Osteoblast (primary cell): ENCODE measurements at regions not wholly inside any gene's neighbourhood (a gene's known extent, or its start where the extent isn't known, plus 50 kb on each side); places are given as distances from the start of the nearest gene placed in this dataset.

Source experiments
- DNase-seq: peaks from one replicate; pipeline ENCODE4 v3.0.0; 2011; ENCODE audit warnings: low spot score, mixed read lengths; ENCODE audit not compliant: insufficient read length; ENCODE audit errors: missing footprints
- H2AFZ ChIP-seq: 2 replicates; pipeline ENCODE4 v1.6.0; 2011; ENCODE audit warnings: mild to moderate bottlenecking, low read length
- H3K27ac ChIP-seq: 2 replicates; pipeline ENCODE4 v1.5.1; 2011; ENCODE audit warnings: mild to moderate bottlenecking, low read depth, low read length, moderate library complexity
- H3K27me3 ChIP-seq: 2 replicates; pipeline ENCODE4 v1.6.0; 2012; ENCODE audit warnings: mild to moderate bottlenecking, control low read depth, inconsistent platforms, low read length, moderate library complexity; ENCODE audit not compliant: insufficient read depth
- H3K36me3 ChIP-seq: 2 replicates; pipeline ENCODE4 v1.5.1; 2011; ENCODE audit warnings: mild to moderate bottlenecking, low read length, control low read depth, moderate library complexity; ENCODE audit not compliant: insufficient read depth
- H3K4me1 ChIP-seq: 2 replicates; pipeline ENCODE4 v1.5.1; 2011; ENCODE audit warnings: mild to moderate bottlenecking, low read length, control low read depth, moderate library complexity; ENCODE audit not compliant: insufficient read depth
- H3K4me2 ChIP-seq: 2 replicates; pipeline ENCODE4 v1.6.0; 2011; ENCODE audit warnings: mild to moderate bottlenecking, low read length; ENCODE audit not compliant: insufficient read depth
- H3K4me3 ChIP-seq: fragments of 200-600 bp; sonication (generic); 3 replicates; pipeline ENCODE4 v1.5.1; 2012; ENCODE audit warnings: mild to moderate bottlenecking, low read length, inconsistent platforms; ENCODE audit not compliant: insufficient read depth
- H3K79me2 ChIP-seq: 2 replicates; pipeline ENCODE4 v1.6.0; 2012; ENCODE audit warnings: mild to moderate bottlenecking, low read length, control low read depth, inconsistent platforms; ENCODE audit not compliant: insufficient read depth
- H3K9me3 ChIP-seq: 2 replicates; pipeline ENCODE4 v1.5.1; 2011; ENCODE audit warnings: low read depth, low read length, control low read depth
- H4K20me1 ChIP-seq: 2 replicates; pipeline ENCODE4 v1.6.0; 2012; ENCODE audit warnings: mild to moderate bottlenecking, low read length, control low read depth; ENCODE audit not compliant: insufficient read depth
- CTCF ChIP-seq: IDR thresholded peaks from 2 replicates; pipeline ENCODE4 v1.5.1; 2011; ENCODE audit warnings: mild to moderate bottlenecking, low read depth, low read length, moderate library complexity; ENCODE audit errors: extremely low read depth

- peak; percentile 53 for DNase-seq
- TF ChIP-seq CTCF, result no peak
- Histone ChIP-seq H3K4me2 (no peak overlapping the region), H3K9me3 (no peaks in the 10 kb centered on the region), H3K4me1 (peaks cover 12% of the 10 kb centered on the region), H3K27ac (no peak overlapping the region), H3K27me3 (peaks cover 5% of the 10 kb centered on the region), H3K36me3 (no peaks in the 10 kb centered on the region), H2AFZ (no peak overlapping the region), H3K79me2 (no peaks in the 10 kb centered on the region), H4K20me1 (no peaks in the 10 kb centered on the region), H3K4me3 (no peak overlapping the region)
Observed at GRCh38 chr2:71791061-71791450, 337.7 kb downstream of the DYSF start.

DNA sequence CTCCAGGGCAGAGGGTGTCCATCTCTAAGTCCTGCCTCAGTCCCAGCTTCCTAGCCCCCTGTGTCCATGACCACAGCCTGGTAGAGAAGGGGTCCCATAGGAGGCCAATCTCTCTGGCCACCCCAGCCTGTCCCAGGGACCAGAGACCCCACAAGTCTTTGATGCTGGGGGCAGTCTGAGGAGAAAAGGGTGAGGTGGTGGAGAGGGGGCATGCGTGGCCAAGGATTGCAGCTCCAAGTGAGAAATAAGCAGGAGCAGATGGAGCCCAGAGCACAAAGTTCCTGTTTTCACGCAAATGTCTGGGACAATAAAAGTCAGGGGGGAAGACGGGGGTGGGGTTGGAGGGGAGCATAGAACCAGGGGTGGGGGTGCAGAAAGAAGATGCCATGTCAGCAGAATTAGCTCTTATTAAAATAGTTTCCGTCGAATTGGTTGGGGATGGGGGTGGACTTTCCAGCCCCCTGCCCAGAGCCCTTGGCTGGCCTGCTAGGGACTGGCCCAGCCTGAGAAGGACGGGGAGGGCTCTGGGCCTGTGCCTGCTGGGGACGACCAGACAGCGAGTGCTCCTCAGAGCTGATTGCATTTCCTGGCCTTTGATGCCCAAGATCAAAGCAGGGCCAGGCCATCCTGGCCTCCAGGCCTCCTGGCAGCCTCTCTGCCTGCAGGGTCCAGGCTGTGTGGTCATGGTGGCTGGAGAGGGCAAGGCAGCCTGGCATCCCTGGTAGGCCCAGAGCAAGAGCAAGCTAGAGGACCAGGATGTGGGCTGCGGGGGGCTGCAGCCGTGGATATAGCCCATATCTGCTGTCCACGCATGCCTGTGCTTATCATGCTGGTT lies 337.1 kb downstream of the DYSF start:
- Histone ChIP-seq H2AFZ (no peak overlapping the region), H3K27ac (no peak overlapping the region), H3K27me3 (peaks cover 5% of the 10 kb centered on the region), H3K36me3 (no peaks in the 10 kb centered on the region), H3K4me3 (no peak overlapping the region), H3K9me3 (no peaks in the 10 kb centered on the region), H3K79me2 (no peaks in the 10 kb centered on the region), H3K4me1 (peaks cover 11% of the 10 kb centered on the region), H4K20me1 (no peaks in the 10 kb centered on the region), H3K4me2 (no peak overlapping the region)
- DNase-seq, result peak; percentile 85
- TF ChIP-seq CTCF, result no peak

- Histone ChIP-seq H3K4me1 (peaks cover 16% of the 10 kb centered on the region), H3K27ac (no peak overlapping the region), H4K20me1 (no peaks in the 10 kb centered on the region), H3K27me3 (peaks cover 5% of the 10 kb centered on the region), H3K4me3 (no peak overlapping the region), H3K36me3 (no peaks in the 10 kb centered on the region), H2AFZ (no peak overlapping the region), H3K9me3 (no peaks in the 10 kb centered on the region), H3K79me2 (no peaks in the 10 kb centered on the region), H3K4me2 (no peak overlapping the region)
- no peak for TF ChIP-seq CTCF
- DNase-seq, result peak; percentile 84
Observed at GRCh38 chr2:71789556-71790204, 336.3 kb downstream of the DYSF start.

DNA sequence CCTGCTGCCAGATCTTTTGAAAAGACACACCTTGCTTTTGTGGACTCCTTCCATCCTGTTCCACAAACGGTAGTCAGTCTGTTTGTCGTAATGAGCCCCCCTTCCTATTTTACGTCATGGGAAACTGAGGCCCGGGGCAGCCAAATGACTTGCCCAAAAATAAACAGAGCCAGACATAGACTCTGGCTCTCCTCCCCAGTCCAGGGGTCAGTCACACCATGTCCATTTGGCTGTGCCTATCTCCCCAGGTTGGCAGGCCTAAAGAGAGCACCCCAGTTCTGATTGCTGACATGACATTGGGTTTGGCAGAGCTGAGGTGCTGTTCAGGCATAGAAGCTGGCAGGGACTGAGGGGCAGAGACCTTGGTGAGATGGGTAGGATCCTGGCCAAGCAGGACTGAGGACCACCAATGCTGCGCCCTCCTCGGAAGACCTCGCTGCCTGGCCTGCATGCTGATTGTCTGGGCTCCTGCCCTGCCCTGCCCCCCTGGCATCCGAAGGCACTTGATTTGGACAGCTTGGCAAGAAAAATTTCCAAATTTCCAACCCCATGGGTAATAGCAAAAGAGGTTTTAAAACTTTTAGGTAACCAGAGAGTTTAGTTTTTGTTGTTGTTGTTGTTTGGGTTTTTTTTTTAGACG lies 335.4 kb downstream of the DYSF start:
- DNase-seq, result peak; percentile 57
- H4K20me1 ChIP-seq, result no peaks in the 10 kb centered on the region
- no peak for TF ChIP-seq CTCF
- H3K4me2 ChIP-seq, result no peak overlapping the region
- no peaks in the 10 kb centered on the region for H3K79me2 ChIP-seq
- H3K27me3 ChIP-seq, result peaks cover 5% of the 10 kb centered on the region
- no peak overlapping the region for H3K4me3 ChIP-seq
- H3K4me1 ChIP-seq, result peaks cover 13% of the 10 kb centered on the region
- no peaks in the 10 kb centered on the region for H3K9me3 ChIP-seq
- H2AFZ ChIP-seq, result no peak overlapping the region
- H3K36me3 ChIP-seq, result no peaks in the 10 kb centered on the region
- no peak overlapping the region for H3K27ac ChIP-seq
